Fibroblast of the conjunctiva (primary cell): ENCODE measurements at regions not wholly inside any gene's neighbourhood (a gene's known extent, or its start where the extent isn't known, plus 50 kb on each side); places are given as distances from the start of the nearest gene placed in this dataset.

Experiments used
- DNase-seq: peaks from one replicate; pipeline ENCODE4 v3.0.0-alpha.2; 2010; ENCODE audit warnings: low read depth

DNA sequence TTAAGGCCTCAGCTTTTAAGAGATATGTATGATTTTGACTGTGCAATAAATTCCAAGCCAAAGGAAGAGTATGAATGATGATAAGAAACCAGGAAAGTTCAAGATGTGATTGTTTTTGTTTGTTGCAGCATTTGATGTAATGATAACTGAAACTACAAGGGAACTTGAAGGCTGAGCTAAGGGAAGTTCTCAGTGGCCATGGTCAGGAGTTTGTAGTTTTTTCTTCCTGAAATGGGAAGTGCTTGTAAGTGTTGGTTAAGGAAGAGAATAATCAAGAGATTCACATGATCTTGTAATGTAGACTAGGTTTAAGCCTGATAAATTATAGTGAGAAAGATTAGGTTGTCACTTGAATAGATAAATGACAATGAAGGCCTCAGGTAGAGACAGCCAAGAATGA, 53.4 kb downstream of the PTCHD4 start:
- no peak for DNase-seq

DNA sequence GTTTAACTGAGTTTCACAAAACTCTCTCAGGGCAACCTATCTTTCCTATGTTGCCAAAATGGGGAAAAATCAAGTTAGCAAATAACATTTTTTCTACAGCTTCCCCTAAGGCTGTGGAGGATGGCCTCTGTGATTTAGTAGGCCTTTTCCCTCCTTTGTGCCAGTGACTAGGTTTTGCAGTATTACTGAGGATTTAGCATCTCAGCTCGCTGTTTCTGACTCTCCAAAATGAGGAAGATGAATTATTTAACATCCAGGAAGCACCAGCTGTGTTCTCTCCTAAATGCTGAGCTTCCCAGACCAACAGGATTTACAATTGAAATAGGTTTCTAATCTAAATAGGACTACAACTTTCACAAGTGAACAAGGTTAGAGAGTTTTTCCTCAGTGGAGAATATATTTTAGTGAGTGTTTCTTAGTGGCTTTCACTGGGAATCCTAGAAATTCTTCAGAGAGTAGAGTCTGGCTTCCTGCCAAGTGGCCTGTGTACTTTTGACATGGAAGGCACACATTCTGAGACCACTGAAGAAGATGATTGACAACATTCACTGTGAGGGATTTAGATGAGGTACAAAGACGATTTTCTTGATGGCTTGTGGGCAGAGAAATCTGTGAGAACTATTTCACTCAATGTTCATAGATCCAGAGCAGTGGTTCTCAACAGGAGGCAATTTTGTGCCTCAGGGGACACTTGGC, 62.4 kb downstream of the PTCHD4 start:
- DNase-seq = no peak

DNA sequence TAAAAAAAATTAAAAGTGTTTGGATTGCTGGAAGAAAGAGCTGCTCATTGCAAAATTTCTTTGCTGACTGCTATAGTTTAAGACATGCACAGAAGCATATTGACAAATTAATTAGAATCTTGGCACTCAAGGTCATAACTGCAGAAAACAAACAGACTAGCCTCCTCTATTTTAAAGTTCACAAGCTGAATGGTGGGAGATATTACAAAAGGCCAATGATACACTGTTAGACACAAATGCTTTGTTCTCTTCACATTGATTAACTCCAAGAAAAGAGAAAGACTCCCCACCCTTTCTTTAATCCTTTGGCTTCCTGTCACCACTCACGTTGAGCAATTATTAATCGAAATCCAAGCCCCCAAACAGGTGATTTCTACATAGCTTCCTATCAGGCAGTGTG, 69.1 kb downstream of the PTCHD4 start:
- DNase-seq = no peak

DNA sequence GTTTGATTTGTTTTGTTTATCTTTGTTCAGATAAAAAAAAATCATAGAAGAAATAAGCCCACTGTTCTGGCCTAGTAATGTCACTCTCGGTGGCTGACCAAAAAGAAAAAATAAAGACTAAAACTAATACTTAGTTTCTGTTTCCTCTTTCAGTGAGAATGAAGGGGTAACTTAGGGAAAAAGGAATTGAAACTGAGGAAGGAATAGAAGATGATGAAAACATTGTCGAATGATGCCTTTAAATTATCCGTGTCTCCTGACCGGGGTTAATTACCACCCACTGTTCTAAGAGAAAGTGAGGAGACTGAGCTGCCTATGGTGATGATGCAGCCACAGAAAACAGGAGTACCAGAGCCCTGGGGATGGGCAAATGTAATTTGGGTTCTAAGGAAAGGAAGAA, 73.1 kb downstream of the PTCHD4 start:
- DNase-seq = no peak

DNA sequence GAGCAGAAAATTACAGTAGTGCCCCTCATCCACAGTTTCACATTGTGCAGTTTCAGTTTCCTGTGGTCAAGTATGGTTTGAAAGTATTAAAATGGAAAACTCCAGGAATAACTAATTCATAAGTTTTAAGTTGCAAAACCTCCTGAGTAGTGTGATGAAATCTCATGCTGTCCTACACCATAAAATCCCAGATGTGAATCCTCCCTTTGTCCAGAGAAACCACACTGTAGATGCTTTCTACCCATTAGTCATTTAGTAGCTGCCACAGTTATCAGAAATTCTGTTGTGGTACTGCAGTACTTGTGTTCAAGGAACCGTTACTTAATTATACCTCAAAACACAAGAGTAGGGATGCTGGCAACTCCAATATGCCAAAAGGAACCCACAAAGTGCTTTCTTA, 74.7 kb downstream of the PTCHD4 start:
- DNase-seq = no peak

DNA sequence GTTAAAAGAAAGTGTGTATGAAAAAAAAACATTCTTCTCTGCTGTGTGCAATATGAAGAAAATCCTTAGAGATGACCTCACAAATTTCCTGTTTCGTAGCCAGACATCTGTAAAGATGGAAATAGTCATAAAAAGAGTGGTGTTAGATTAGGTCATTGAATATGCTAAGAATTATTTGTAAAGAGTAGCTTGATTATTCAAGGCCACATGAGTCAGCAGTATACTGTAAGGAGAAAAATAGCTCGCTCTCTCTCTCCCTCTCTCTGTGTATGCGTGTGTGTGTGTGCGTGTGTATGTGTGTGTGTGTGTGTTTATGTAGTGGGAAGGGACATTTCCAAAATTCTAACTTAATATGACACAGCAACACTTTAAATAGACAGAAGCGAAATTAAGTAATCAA, 78.8 kb downstream of the PTCHD4 start:
- DNase-seq = peak; percentile 35

DNA sequence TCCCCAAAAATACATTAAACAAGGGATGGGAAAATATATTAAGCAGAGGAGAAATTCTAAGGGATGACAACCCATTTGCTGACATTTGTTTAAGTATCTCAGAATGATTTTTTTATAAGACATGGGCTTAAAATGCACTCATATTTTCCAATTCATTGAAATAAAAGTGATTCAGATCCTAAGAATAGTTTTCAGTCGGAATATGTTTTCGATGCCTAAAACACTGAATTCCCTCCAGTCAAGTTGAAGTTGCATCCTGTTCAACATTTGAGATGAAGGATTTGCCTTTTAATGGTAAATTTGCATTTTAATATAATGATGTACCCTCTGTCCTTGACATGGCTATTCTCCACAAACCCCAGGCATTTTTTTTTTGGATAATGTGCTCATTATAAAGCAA, 79.3 kb downstream of the PTCHD4 start:
- no peak for DNase-seq

DNA sequence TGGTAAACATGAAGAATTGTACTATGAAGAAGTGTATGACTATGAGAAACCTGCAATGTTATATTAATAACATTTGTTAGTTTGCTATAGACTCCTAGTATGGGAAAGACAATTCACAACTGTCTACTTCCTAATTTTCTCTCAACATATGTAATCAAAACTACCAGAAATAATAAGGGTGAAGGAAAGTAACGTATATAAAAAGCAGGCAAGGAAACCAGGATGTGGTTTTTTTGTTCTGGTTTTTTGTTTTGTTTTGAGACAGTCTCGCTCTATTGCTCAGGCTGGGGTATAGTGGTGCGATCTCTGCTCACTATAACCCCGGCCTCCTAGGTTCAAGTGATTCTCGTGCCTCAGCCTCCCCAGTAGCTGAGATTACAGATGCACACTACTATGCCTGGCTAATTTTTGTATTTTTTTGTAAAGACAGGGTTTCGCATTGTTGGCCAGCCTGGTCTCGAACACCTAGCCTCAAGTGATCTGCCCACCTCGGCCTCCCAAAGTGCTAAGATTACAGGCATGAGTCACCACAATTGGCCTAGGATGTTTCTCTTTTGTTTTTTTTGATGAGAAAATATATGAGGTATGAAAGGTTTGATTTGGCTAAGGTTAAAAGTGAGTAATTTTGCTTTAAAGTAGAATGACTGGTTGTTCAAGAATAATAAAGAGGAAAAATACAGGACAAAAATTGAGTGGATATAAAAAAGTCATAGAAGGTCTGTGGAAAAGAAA, 83.1 kb downstream of the PTCHD4 start:
- no peak for DNase-seq

DNA sequence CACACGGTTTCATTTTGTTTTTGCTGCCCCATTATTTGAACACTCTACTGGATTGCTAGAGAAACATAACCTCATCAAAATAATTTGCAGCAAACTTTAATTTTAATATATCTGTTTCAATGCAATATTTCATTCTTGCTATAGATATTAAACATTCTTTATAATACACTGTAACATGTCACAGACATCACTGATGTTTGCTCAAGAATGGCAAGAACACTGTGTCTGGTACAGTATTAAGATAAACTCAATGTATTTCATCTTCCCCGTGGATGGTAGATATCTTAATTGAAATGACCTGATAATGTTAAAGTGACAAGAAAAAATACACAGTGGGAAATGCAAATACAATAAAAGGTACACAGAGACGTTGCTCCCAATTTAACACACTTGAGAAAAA, 86.0 kb downstream of the PTCHD4 start:
- DNase-seq = no peak

DNA sequence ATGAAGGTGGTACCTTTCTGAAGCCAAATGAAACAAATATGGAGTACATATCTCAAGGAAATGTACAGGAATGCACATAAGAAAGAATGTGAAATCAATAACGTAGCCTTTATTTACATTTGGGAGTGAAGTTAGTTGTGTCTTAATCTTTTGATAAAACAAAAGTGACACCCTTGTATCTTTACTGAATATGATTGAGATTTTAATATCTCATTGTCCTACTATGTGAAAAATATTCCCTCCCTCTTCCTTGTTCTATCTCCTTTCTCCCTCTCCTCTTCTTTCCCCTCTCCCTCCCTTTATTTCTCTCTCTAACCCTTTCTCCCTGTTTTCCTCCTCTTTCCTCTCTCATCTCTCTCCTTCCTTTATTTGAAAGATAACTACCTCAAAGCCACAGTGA, 89.1 kb downstream of the PTCHD4 start:
- no peak for DNase-seq

DNA sequence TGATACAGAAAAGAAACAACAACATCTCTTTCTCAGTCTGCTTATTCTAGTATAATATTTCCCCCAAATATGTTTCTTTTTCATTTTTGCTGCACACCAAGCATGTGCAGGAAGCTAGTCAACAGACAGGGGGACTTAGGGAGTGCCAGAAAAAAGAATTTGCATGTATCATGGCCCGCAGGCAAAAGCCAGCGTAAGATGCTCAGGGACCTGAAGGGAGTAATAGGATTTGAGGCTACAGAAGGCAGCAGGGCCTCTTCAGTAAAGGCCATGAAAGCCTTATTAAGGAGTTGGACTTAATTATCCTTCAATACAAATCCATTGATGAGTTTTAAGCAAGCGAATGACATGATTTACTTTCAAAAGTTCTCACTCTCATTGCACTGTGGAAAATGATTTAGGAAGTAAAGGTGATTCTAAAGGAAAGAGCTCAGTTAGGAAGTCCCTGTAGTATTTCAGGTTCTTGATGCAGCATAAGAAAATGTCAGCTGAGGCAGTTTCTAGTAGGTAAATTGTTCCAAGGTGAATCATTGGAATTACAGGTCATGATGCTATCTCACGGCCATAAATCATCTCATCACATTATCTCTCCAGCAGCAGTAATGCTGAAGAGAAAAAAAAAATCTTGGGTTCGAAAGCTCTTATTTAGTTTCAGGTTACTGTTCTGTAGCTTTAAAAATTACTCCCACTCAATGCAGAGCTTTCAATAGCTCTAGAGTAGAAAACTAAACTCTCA, 94.8 kb downstream of the PTCHD4 start:
- DNase-seq = no peak

DNA sequence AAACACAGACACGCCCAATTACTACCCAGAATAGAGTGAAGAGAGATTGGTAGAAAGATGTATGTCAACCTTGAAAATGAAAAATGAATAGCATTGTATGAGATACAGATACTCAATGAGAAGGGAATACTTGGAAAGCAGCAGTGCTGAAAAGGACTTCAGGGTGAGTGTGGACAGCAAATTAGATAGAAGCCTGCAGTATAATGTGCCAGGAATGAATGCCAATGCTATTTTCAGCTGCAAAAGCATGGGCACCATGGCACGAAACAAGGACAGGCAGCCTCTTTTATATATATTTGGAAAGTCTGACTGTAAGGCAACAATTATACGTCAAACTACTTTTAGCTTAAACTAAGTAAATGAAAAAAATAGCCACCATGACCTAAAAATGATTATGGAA, 118.2 kb downstream of the PTCHD4 start:
- DNase-seq = no peak

DNA sequence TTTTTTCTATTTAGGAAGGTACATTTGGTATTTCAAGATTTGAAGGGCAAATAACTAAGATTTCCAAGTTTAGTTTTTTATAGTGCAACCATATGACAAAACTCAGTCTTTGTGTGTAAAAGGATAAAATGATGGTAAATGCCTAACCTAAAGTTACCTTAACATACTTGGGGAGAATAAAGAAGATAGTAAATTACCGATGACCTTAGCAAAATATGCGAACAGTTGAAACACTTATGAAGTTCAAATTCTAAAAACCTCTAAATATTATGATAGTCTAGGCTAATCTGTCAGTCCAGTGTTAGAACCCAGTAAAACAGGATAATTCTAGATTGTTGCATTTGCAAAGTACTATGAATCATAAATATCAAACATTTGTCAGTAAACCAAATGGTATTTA, 127.5 kb downstream of the PTCHD4 start:
- DNase-seq = no peak

DNA sequence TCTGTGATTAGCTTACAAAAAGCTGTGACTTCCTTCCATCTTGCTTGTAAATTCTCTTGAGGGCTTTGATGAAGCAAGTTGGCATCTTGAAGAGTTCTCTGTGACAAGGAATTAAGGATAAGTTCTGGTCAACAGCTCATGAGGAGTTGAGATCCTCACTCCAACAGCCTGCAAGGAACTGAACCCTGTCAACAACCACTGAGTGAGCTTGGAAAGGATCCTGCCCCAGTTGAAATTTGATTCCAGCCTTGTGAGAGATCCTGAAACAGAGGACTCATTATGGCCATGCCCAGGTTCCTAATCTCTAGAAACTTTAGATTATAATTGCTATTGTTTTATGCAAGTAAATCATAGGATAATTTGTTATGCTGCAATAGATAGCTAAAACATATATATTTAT, 133.7 kb downstream of the PTCHD4 start:
- DNase-seq = no peak

DNA sequence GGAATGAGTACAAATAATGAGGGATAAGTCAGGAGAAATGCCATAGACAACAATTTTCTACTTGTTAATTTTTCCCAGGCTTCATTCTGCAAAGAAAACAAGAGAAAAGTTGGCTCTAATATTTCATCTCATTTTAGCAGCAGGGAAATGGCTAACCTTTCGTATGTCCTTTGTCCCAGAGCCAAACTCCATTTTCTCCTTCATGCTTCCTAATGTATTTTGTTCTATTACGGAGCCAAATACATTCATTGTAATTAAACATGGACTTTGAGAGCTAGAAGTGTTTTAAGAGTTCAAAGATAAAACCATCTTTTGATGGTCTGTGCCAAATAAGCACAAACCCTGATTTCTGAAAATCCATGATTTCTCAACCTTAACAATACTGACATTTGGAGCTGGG, 136.9 kb downstream of the PTCHD4 start:
- no peak for DNase-seq

DNA sequence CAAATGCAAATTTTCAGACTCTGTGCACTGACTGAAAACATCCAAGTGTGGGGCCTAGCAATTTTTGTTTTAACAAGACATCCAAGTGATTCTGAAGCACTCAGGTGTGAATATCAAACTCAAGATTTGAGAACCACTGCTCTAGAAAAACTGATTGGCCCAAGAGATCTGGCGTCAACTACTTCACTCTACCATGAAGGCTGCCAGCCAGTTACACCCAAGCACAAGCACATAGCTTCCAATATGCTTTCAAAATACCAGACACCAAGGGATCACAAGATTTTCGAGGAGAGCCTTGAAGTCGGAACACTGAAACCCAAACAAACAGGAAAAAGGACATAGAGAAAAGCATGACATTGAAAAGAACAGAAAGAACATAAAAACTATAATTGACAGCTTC, 140.2 kb downstream of the PTCHD4 start:
- no peak for DNase-seq

DNA sequence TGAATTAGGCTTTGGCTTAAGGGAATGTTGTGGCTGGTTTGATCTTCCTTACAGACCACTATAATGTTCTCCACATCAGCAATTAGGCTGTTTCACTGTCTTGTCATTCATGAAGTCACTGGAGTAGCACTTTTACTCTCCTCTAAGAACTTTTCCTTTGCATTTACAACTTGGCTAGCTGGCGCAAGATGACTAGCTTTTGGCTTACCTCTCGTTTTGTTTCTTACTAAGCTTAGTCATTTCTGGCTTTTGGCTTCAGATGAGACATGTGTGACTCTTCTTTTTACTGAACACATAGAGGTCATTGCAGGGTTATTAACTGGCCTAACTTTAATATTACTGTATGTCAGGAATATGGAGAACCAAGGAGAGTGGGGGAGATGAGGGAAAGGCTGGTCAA, 143.2 kb downstream of the PTCHD4 start:
- DNase-seq = no peak

DNA sequence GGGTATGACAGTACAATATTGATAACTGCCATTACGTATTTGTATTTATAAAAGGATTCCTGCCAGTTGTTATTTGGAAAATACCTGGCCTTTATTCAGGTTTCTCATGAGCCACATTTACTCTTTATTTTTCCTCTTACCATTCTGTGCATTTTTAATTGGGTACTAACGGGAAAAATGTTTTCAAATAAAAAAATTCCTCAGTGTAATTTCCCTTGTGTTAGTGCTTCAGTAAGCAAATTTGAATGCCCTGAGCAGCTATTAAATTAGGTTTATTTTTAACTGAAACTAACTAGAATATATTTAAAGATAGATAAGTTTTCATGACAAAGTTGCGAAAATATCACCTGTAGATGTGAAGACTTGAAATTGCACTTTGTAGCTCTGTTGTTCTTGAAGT, 146.0 kb downstream of the PTCHD4 start:
- no peak for DNase-seq

DNA sequence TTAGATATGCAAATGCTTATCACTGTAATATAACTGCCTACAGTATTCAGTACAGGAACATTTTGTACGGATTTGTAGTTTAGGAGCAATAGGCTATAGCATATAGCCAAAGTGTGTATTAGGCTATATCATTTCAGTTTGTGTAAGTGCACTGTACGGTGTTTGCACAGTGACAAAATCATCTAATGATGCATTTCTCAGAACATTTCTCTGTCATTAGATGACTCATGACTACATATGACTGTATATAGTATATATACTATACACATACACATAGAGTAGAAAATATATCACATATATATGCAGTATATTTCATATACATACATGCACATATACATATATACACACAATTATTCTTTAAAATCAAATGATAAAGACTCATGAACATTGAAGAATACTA, 158.4 kb downstream of the PTCHD4 start:
- no peak for DNase-seq

DNA sequence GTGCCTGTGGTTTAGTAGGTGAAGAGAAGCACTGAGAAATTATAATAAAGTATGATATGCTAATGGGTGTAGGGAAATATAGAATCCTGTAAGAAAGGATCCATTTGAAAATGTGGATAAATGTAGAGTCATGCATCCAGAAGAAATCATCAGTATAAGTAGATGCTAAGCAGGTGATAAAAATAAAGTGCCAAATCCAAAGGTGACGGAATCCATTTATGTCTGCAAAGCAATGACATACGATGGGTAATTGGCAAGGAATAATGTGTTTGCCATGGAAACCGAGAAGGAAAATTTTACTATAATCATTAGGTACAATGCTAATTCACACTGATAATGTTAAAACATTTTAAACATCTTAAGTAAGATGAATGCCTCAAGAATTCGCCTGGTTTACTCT, 163.0 kb downstream of the OPN5 start:
- DNase-seq = no peak

DNA sequence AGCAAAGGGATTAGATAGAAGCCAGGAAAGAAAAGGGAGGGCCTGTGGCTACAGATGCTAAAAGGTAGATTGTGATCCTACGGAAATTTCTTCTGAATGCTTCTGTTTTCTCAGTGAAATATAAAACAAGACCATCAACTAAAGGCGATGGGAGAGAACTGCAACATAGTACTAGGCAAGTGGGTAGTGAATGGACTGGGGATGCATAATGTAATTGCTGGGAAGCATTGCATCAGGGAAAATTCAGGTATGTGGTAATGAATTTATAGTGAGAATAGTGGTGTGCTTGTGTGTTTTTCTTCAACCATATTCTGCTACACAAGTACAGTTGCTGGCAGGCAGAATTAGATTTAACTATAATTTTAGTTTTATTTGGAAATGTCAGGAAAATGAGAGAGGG, 156.6 kb downstream of the OPN5 start:
- DNase-seq = no peak

DNA sequence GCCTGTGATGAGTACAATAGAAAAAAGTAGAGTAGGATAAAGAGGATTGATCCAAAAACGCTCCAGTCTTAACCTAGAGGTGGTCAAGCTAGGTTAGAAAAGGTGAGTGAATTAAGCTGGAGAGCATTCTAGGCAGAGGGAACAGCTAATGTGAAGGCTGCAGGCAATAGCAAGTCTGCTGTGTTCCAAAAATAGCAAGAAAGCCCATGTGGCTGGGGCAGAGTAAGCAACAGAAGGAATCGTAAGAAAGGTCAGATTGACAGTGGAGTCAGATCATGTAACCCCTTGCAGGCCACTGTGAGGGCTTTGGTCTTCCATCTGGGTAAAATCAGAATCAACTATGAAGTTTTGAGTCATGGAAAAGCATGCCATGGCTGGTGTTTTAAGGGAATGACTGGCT, 155.0 kb downstream of the OPN5 start:
- DNase-seq = no peak

DNA sequence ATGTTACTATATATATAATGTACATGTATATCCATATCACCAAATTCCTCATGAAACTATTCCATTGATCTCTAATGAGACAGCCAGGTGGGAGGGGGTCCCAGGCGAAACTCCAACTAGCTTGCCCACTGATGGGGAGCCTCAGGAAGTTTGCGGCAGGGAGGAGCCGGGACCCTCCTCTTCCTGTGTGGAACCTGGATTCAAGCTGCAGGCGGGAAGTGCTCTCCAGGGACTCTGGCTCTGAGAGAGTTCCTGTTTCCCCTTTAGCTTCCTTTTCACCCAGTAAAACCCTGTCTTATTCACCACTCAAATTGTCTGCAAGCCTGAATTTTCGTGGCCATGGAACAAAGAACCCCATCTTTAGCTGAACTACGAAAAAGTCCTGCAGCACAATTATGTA, 152.2 kb downstream of the OPN5 start:
- no peak for DNase-seq
